ENCODE measurements at regions not wholly inside any gene's neighbourhood (a gene's known extent, or its start where the extent isn't known, plus 50 kb on each side); places are given as distances from the start of the nearest gene placed in this dataset.

DNA sequence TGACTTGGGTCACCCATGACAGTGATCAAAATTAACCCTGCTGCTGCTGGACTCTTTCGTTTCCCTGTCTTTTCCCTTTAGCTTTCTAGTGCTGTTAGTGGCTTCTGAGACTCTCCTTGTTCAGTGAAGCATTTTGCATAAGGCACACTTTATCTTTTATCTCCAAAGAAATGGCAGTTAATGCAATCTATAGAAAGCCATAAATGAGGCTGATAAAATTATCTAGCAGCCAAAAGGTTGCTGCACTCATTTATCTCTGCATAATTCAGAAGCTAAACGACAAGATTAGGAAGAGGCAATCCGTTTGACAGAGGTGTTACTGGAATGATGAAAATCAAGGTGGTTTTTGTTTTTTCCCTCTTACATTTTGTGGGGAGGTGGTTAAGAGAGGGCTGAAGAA, 1109.5 kb upstream of the EEF2KMT start:
- Histone ChIP-seq H3K4me3 (no peak overlapping the region), H3K9me3 (no peaks in the 10 kb centered on the region), H3K4me1 (no peaks in the 10 kb centered on the region), H3K27ac (no peak overlapping the region), H3K27me3 (no peaks in the 10 kb centered on the region), H3K36me3 (no peaks in the 10 kb centered on the region)
- TF ChIP-seq, protein P1, sequence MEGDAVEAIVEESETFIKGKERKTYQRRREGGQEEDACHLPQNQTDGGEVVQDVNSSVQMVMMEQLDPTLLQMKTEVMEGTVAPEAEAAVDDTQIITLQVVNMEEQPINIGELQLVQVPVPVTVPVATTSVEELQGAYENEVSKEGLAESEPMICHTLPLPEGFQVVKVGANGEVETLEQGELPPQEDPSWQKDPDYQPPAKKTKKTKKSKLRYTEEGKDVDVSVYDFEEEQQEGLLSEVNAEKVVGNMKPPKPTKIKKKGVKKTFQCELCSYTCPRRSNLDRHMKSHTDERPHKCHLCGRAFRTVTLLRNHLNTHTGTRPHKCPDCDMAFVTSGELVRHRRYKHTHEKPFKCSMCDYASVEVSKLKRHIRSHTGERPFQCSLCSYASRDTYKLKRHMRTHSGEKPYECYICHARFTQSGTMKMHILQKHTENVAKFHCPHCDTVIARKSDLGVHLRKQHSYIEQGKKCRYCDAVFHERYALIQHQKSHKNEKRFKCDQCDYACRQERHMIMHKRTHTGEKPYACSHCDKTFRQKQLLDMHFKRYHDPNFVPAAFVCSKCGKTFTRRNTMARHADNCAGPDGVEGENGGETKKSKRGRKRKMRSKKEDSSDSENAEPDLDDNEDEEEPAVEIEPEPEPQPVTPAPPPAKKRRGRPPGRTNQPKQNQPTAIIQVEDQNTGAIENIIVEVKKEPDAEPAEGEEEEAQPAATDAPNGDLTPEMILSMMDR (IDR thresholded peaks at IDR 0.05) = no peak
- TF ChIP-seq POLR2A (IDR thresholded peaks at IDR 0.05) = no peak
- TF ChIP-seq POLR2AphosphoS5 (IDR thresholded peaks at IDR 0.05; ENCODE audit: insufficient read depth in 1 of 2, low read depth in 1 of 2) = no peak
- intact Hi-C loops (cut with DNase I) = no loop called here
- no peak for DNase-seq (ENCODE audit: extremely low spot score in 2 of 2)

GRCh38 chr16:6206080-6206479, 1108.5 kb upstream of the EEF2KMT start:
- H3K27ac ChIP-seq = no peak overlapping the region
- TF ChIP-seq, protein P1 (IDR thresholded peaks at IDR 0.05) = no peak
- TF ChIP-seq POLR2A (IDR thresholded peaks at IDR 0.05) (no peak), POLR2AphosphoS5 (IDR thresholded peaks at IDR 0.05; ENCODE audit: insufficient read depth in 1 of 2, low read depth in 1 of 2) (no peak)

GRCh38 chr16:6204945-6205344, 1107.3 kb upstream of the EEF2KMT start:
- Histone ChIP-seq H3K4me3 (no peak overlapping the region), H3K4me1 (no peaks in the 10 kb centered on the region), H3K27ac (no peak overlapping the region), H3K36me3 (no peaks in the 10 kb centered on the region), H3K9me3 (no peaks in the 10 kb centered on the region), H3K27me3 (no peaks in the 10 kb centered on the region)
- intact Hi-C loops (cut with DNase I) = no loop called here
- DNase-seq (ENCODE audit: extremely low spot score in 2 of 2) = no peak
- TF ChIP-seq POLR2AphosphoS5 (IDR thresholded peaks at IDR 0.05; ENCODE audit: insufficient read depth in 1 of 2, low read depth in 1 of 2) (no peak), POLR2A (IDR thresholded peaks at IDR 0.05) (no peak)
- TF ChIP-seq, protein P1 (IDR thresholded peaks at IDR 0.05) = no peak

More at GRCh38 chr16:6206080-6206479, 1108.5 kb upstream of the EEF2KMT start:
- no peak overlapping the region for H3K4me3 ChIP-seq
- no peak for DNase-seq (ENCODE audit: extremely low spot score in 2 of 2)
- no peaks in the 10 kb centered on the region for H3K4me1 ChIP-seq
- no peaks in the 10 kb centered on the region for H3K36me3 ChIP-seq
- H3K27me3 ChIP-seq = no peaks in the 10 kb centered on the region
- no peaks in the 10 kb centered on the region for H3K9me3 ChIP-seq
- intact Hi-C loops (cut with DNase I) = no loop called here

- no peak for DNase-seq (ENCODE audit: extremely low spot score in 2 of 2)
- Histone ChIP-seq H3K9me3 (no peaks in the 10 kb centered on the region), H3K27ac (no peak overlapping the region), H3K4me1 (no peaks in the 10 kb centered on the region), H3K27me3 (no peaks in the 10 kb centered on the region), H3K36me3 (no peaks in the 10 kb centered on the region), H3K4me3 (no peak overlapping the region)
- intact Hi-C loops (cut with DNase I) = no loop called here
- TF ChIP-seq, protein P1 (IDR thresholded peaks at IDR 0.05) = no peak
- TF ChIP-seq POLR2AphosphoS5 (IDR thresholded peaks at IDR 0.05; ENCODE audit: insufficient read depth in 1 of 2, low read depth in 1 of 2) (no peak), POLR2A (IDR thresholded peaks at IDR 0.05) (no peak)
Measured at GRCh38 chr16:6200861-6201260, 1103.3 kb upstream of the EEF2KMT start.

- no peaks in the 10 kb centered on the region for H3K36me3 ChIP-seq
- no peaks in the 10 kb centered on the region for H3K4me1 ChIP-seq
- H3K27me3 ChIP-seq = no peaks in the 10 kb centered on the region
- intact Hi-C loops (cut with DNase I) = no loop called here
- no peak overlapping the region for H3K4me3 ChIP-seq
- no peak for DNase-seq (ENCODE audit: extremely low spot score in 2 of 2)
- no peaks in the 10 kb centered on the region for H3K9me3 ChIP-seq
- no peak overlapping the region for H3K27ac ChIP-seq
- TF ChIP-seq, protein P1 (IDR thresholded peaks at IDR 0.05) = no peak
- TF ChIP-seq POLR2AphosphoS5 (IDR thresholded peaks at IDR 0.05; ENCODE audit: insufficient read depth in 1 of 2, low read depth in 1 of 2) (no peak), POLR2A (IDR thresholded peaks at IDR 0.05) (no peak)
Measured at GRCh38 chr16:6200271-6200670, 1102.7 kb upstream of the EEF2KMT start.

Measured in vagina (tissue), 2 donors.